ENCODE measurements at regions not wholly inside any gene's neighbourhood (a gene's known extent, or its start where the extent isn't known, plus 50 kb on each side); places are given as distances from the start of the nearest gene placed in this dataset.

DNA sequence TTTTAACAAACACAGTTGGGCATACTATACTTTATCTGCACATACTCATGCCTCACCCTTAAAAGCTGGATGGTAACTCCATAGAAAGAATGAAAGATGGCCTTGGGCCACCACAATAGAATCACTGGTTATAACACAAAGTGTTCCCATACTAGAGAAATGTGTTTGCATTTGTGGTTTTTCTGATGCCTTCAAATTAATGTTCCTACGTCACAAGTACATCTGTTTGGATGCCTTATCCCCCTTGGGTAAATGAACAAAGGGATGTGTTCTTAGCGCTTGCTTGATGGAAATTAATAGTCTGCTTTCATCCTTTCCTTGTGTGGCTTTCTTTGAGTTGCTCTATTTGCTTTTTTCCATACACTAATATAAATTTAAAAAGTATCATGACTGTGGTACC is 291.1 kb upstream of the PDE4D start:
- DNase-seq (ENCODE audit: low spot score), result no peak

DNA sequence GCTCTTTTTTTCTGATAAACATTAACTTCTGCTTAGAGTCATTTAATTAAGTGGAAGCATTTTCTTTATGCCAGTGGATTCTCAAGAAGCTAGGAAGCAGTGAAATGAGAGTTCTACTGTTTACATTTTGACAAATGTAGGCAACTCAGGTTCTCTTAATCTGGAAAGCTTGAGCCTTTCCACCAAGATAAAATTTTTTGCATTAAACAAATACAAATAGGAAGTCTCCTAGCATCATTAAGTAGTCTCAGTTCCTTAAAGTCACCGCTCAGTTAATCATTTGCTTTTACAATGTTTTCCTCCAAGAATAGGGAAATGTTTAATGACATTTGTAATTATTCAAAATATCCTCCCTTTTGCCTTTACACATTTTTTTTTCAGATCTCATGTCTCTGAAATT is 290.4 kb upstream of the PDE4D start:
- no peak for DNase-seq (ENCODE audit: low spot score)

DNA sequence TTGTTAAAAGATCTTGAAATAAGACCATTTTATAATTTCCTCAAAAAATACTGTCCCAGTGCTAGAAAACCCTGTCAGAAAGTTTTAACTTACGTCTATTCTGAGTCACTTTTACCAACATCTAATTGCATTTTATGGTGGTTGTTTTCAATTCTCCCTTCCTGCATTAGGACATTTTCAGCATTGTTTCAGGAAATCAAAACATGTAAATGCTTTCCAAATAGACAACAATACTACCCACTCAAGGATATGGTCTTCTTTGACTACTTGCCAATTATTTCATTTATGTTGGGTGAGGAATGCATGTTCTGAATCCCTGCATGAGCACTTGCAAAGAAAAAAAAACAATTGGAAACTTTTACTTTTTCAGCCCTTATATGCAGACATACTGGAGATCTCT is 284.6 kb upstream of the PDE4D start:
- DNase-seq (ENCODE audit: low spot score), result no peak

DNA sequence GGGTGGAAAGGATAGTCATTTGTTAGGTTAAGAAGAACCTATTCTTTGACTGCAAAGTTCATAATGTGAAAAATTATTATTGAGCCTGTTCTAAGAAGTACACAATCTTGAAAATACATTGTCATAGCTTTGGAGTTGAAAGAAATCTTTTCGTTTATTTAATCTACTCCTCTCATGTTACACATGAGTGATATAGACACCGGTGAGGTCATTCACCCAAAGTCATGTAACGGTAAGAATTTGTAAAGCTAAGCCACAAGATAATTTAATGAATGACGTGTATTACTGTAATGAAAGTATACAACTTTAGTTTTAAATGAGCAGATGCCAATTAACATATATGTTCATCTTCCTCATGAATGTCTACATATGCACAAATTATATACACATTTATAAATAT is 284.1 kb upstream of the PDE4D start:
- no peak for DNase-seq (ENCODE audit: low spot score)

DNA sequence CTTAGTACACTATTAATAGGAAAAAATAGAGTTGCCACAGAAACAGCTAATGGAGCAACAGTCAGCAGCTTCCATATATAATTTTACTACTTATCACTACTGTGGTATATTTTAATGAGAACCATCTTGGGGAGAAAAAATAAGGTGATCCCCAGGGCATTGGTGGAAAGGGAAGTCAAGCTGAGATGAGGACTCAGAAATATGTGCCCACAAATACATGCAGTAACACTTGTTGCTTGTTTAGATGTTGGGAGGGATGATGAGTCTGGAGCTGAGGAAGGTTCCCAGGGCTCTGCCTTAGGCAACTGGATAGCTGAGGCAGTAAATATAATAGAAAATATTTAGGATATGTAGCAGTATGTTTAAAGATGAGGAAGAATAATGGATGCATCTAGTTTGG is 280.1 kb upstream of the PDE4D start:
- no peak for DNase-seq (ENCODE audit: low spot score)

DNA sequence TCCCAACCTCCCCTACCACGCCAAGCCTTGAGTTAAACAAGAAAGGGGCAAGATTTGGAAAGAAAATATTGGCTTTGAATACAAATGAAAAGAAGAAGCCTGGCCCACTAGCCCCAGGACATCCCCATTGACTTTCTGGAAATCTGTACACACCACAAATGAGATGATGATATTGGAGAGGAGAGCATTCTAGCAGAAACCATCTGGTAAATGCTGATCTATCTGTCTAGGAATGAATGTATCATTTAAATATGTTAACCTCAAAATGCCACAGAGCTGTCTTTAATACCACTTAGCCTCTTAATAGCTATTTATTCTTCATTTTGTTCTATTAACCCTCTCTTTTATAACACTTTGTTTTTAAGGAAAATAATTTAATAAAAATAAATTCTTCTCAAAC is 270.2 kb upstream of the PDE4D start:
- DNase-seq (ENCODE audit: low spot score), result no peak

DNA sequence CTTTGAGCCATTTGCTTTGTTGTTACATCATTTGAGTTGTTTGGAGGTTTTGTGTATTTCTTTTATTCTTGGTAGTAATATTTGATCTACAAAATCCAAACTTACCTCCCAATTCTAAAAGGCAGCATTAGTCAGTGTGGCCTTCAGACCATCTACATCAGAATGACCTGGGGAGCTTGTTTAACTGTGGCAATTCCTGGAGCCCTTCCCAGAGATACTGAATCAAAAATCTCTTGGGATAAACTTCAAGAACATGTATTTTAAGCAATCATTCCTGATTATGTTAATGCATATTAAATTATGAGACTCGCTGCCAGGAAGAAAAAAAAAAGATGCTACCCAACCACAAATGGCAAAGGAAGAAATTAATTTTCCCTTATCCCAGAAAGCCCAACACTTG is 268.9 kb upstream of the PDE4D start:
- no peak for DNase-seq (ENCODE audit: low spot score)

DNA sequence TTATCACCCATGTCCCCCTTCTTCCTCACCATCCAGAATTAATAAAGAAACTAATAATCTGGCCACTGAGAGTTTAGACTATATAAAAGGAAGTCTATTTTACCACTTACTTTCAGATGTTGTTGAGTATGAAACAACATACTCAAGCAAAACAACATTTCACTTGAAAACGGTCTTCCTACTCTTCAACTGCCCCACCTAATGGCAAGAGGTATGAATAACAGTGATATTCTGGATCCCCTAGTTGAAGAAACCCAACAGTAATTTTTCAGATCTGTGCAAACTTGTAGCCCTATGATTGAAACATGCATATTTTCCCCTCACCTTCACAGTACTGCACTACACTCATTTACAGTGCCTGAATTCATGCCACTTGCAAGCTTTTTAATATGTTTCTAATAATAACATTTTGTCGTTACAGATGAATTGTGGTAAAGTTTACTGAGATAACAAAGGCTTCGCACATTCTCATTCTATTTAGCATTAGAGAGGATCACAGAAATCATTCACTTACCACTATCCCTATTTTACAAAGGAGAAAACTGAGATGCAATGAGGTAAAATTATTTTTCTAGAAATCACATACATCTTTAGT is 267.9 kb upstream of the PDE4D start:
- DNase-seq (ENCODE audit: low spot score), result peak; percentile 41

DNA sequence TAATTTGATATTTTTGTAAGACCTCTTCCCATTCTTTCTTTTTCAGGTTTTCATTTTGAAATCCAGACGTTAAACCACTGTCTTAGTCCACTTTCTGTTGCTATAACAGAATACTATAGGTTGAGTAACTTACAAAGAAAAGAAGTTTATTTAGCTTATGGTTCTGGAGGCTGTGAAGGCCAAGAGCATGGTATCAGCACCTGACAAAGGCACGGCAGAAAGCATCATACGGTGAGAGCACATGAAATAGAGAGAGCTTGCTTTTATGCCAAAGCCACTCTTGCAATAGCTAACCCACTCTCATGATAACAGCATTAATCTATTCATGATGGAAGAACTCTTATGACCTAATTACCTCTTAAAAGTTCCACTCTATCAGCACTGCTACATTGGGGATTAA is 255.6 kb upstream of the PDE4D start:
- no peak for DNase-seq (ENCODE audit: low spot score)

DNA sequence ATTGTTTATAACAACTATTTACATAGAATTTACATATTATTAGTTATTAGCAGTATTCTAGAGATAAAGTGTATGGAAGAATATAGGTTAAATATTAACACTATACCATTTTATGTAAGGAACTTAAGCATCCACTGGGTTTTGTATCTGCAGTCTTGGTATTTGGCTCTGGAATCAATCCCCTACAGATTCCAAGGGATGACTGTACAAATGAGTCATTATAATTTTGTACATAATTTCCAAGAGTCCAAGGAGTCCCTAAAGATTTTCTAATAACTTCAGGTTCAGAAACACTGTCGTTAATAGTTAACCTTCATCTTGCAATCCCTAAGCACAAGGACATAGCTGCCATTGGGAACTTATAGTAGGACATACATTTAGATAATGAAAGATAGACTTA is 254.8 kb upstream of the PDE4D start:
- DNase-seq (ENCODE audit: low spot score), result no peak

DNA sequence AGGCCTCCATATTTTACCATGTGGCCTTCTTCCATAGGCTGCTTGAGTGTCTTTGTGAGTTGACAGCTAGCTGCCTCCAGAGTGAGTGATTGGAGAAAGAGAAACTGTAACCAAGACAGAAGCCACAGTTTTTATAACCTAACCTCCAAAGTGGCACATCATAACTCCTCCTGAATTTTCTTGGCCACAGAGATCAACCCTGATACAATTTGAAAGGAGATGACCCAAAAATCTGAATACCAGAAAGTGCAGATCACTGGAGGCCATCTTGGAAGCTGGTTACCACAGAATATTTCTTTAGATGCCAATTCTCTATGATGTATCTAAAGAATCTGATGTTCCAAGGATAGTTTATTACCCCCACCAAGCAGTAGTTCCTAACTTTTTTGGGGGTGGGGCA is 254.3 kb upstream of the PDE4D start:
- DNase-seq (ENCODE audit: low spot score), result no peak

DNA sequence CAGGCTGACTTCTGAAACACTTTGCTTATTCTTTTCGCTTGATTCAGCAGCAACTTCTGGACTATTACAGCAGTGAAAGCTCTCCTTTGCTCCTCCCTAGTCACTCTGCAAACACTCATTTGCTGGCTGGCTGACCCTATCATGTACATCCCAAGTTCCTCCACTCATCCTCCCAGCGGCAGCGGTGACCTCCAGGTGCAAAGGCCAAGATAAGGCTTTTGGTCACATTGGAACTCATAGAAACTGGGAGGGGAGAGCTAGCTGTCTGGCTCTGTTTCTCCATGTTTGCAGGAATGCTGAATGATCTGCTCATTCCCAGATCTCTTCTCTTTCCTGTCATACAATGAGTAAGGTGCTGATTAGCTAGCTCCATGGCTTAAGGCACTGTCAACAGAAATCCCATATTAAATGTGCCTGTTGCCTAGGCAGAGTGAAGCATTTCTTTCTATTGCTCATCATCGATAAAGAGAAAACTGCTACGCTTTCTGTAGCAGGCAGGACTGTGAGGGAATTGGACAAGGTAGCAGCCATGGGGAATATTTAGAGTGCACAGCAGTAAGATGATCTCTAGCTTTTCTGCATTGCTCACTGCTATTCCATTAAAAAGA is 250.5 kb upstream of the PDE4D start:
- no peak for DNase-seq (ENCODE audit: low spot score)

DNA sequence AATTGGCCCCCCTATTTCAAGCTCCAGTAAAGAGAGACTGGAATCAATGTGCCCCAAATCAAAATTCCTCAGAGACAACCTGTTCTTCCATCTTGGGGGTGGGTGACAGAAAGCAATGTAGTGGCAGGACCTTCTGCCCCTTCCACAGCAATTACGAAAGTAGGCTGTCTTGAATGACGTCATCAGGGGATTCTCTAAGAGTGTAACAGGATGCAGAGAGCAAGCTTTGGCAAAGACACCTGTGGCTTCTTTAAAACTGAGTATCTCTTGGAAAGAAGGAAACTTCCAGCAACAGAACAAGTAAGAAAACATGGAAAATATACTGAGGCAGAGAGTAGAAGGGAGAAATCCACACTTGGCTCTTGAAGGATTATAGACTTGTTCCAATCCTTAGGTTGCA is 247.6 kb upstream of the PDE4D start:
- no peak for DNase-seq (ENCODE audit: low spot score)

DNA sequence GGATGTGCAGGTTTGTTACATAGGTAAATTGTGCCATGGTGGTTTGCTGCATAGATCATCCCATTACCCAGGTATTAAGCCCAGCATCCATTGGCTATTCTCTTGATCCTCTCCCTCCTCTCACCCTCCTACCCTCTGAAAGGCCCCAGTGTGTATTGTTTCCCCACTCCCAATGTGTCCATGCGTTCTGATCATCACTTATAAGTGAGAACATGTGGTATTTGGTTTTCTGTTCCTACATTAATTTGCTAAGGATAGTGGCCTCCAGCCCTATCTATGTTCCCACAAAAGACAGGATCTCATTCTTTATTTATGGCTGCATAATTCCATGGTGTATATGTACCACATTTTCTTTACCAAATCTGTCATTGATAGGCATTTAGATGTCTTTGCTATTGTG is 243.3 kb upstream of the PDE4D start:
- no peak for DNase-seq (ENCODE audit: low spot score)

DNA sequence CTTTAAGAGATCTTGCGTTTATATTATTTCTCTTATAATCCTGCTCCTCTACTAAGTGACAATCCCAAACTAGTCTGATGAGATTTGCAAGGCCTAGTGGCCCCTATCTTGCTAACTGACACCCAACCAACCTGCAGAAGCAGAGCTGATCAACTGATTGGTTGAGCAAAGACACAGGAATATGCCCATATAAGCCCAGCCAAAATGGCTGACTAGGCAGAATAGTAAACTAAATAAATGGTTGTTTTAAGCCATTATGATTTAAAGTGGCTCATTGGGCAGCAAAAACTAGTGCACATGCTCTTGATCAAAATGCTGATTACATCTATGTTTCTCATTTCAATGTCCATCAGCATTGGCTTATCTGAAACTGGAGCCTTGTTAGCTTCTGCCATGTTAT is 238.0 kb upstream of the PDE4D start:
- no peak for DNase-seq (ENCODE audit: low spot score)

DNA sequence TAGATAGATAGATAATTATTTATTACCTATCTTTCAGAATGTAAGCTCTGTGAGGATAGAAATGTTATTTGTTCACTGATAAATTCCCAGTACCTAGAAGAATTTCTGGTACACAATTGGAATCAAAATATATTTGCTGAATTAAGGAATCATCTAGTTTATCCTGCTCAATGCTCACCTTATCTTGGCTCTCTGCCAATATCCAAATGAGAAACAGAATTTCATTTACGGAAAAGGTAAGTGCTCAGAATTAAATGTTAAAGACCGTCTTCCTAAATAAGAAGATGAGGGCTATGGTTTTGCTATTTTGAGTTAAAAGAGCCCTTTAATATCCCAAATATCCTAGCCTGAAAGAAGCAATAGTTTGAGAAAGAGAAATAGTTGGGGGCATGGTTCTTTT is 232.1 kb upstream of the PDE4D start:
- DNase-seq (ENCODE audit: low spot score), result no peak

DNA sequence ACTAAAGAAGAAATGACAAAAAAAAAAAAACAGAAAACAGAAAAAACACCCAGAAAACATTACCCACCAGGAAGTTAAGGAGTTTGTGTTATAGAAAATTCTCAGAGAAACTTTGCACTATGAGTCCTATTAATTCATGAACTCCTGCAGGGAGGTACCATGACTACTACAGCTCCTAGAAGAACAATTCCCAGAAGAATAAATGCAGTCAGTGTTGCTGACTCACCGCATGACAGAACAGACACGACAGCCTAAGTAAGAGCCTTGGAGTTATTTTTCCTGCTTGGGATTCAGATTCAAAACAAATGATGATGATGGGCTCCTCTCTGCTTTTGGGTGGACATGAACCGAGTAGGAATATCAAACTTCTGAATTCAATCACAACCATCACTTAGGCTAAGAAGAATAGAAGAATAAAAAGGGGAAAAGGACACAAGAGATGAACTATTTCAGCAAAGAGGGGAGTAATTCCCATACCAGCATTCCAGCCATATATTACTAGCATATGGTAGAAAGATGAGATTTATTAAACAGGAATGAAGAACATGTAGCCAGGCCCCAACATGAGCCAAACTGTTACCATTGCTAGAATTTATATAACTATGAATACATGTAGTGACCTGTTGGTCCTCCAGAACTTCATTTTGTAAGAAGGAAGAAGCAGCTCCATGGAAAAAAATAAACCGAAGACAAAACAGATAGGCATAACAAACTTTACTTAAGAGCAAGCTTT is 209.6 kb upstream of the PDE4D start:
- DNase-seq (ENCODE audit: low spot score), result no peak

DNA sequence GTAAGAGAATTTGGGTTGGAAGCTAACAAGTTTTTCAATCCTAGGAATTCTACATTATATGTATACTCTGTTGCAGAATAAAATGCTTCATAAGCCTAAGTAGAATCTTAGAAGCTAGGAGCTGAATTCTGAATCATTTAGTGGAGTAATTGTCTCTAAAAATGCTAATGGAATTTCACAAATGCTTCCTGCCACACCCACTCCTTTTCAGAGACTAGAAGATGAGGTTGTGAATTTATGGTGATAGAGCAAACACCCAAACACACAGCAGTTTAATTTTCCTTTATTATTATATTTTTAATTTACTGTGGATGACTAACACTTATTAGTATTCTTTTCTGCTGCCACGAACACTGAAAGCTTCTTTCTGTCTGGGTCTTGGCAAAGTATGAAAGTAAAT is 208.0 kb upstream of the PDE4D start:
- no peak for DNase-seq (ENCODE audit: low spot score)

DNA sequence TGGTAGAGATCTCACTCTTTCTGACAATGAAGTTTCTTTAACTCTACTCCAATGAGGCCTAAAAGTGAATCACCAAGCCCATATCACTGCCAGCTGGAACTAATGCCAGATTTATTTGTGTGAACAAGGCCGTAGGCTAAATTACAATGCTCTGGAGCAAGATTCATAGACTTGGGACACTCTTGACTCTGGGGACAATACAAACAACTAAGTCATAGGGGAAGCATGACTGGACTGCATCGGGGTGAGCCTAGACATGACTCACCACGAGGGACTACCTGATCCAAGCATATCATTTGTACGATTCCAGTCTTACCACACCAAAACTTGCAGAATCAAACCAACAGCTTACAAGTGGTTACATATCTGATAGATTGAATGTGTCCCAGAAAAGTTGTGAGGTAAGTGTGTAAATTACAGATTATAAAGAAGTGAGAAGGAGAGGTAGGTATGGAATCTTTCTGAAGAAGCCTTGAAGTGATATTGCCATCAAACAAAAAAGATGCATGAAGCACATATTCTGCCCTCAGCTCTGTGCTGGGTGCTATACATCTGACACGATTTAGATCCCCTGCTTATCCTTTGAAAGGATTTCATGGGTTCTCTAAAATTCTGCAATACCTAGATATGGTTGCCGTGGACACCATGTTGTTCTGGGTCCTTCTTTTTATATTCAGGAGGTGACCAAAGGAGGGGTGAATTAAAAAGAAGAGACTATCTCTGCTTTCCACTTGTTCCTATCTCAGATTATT is 199.3 kb upstream of the PDE4D start:
- no peak for DNase-seq (ENCODE audit: low spot score)

DNA sequence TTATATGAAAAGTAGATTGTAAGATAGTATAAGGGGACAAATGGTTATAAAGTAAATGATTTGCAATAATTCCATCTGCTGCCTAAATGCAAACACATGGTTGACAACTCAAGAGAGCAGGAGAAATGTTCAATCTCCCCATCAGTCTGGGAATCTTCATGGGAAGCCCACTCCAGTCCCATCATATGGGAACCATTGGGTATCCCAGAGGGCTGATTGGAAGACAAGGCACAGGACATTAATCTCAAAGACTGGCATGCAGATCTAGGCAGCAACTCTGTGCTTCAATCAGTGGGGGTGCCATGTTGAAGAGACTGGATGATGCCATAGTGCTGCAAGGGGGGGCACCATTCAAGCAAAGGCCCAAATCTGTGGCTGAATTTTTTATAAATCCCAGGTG is 193.1 kb upstream of the PDE4D start:
- no peak for DNase-seq (ENCODE audit: low spot score)

DNA sequence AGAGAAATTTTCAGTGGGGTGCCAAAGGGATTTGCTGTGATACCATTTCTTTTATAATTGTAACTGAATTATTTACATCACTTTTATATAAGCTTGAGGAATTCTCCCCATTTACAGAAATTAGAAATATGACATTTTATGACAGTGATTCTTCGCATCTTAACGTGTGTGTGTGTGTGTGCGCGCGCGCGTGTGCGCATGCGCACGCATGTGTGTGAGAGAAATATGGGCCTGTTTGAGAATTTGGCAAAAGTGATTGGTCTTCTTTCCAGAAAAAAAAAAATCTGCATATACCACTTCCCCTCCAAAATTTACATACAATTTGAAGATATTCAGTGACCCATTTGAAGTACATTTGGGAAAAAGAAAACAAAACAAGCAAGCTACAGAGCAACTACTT is 190.7 kb upstream of the PDE4D start:
- no peak for DNase-seq (ENCODE audit: low spot score)

DNA sequence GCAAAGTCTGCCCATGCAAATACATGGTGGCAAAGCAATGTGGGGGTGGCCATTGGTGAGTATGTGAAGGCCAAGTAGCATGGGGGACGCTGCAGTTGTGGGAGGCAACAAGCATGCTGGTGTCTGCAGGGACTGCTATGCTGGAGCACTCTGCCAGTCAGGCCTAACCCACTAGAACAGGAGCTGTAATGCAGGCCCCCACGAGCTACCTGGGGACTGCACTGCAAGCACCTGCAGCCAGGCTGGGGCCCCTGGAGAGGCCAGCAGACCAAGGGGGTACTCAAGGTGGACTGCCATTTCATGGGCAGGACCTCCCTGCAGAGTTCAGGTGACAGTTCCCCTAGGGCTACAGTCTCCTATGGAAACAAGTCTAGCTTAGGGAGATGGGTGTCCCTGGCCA is 183.8 kb upstream of the PDE4D start:
- DNase-seq (ENCODE audit: low spot score), result no peak

DNA sequence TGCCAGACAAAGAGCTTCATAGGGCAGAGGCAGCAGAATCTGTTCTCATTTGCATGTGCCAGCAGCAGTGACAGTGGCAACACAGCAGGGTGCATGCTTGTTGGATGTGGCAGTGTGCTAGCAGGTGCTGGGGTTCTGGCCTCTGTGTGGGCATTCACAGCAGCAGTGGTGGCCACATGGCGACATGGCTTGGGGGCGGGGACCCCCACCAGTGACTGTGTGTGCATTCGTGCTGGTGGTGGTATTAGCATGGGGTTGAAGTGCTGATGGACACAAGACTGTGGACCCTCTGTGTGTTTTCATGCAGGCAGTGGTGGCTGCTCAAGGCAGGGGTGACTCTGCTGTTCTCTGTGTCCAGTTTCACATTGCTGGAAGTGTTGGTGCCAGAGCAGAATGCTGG is 183.2 kb upstream of the PDE4D start:
- no peak for DNase-seq (ENCODE audit: low spot score)

Data from GM03348 (cell line).